GM21825 (cell line): ENCODE measurements at regions not wholly inside any gene's neighbourhood (a gene's known extent, or its start where the extent isn't known, plus 50 kb on each side); places are given as distances from the start of the nearest gene placed in this dataset.

Source experiments
- ATAC-seq: cut with Tn5 transposase; IDR thresholded peaks from one replicate; pipeline ENCODE4 v1.9.1; 2021; ENCODE audit warnings: mild to moderate bottlenecking, moderate library complexity; ENCODE audit not compliant: unreplicated experiment

- no peak for ATAC-seq
Observed at GRCh38 chr13:31895691-31896090, 135.9 kb upstream of the FRY start.

DNA sequence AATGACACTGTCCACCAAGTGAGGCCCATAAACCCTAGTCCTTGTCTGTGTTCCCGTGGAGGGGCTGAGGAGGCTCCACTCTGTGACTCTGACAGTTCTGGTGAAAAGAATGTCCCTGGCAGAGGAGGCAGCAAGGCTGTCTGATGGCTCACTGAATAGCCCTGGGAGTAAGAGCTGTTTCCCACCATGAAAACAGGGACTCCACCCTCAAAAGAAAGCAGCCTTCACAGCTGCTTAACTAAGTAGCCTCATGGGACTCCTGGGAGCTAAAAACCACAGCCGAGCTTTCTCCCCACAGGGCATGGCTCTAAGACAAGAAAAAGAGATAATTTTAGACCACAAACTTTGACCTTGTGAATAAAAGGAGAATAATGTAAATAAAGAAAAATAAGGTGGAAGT is 135.1 kb upstream of the FRY start:
- ATAC-seq, result peak; percentile 71

DNA sequence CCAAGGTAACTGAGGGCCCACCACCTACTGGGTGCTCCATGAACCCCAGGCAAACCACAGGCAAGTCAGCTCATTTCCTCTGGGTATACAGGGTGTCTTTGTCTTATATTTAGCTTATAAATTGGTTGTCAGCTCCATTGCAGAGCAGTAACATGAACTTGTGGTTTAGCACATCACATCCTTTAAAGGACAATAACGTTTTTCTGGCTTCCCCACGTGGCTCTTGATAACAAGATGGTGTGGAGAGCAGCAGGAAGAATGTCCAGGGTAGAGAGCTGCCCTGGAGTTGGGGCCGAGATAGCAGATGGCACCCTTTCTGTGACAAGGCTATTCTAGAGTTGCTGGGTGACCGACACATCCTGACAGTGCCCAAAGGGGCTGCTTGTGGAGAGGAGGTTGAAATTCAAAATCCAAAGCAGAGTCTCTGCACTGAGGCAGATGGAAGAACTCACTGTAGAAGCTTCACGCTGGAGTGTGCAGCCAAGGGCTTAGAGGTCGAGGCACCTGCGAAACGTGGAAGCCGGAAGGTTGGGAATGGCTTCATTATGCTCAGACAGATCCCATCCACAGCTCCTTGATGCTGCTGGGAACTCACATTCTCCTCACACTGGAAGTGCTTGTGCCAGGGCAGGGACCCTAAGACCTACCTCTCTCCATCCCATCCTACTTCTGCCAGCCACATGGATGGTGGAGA is 133.0 kb upstream of the FRY start:
- no peak for ATAC-seq

- ATAC-seq, result no peak
Observed at GRCh38 chr13:31901985-31902384, 129.6 kb upstream of the FRY start.

DNA sequence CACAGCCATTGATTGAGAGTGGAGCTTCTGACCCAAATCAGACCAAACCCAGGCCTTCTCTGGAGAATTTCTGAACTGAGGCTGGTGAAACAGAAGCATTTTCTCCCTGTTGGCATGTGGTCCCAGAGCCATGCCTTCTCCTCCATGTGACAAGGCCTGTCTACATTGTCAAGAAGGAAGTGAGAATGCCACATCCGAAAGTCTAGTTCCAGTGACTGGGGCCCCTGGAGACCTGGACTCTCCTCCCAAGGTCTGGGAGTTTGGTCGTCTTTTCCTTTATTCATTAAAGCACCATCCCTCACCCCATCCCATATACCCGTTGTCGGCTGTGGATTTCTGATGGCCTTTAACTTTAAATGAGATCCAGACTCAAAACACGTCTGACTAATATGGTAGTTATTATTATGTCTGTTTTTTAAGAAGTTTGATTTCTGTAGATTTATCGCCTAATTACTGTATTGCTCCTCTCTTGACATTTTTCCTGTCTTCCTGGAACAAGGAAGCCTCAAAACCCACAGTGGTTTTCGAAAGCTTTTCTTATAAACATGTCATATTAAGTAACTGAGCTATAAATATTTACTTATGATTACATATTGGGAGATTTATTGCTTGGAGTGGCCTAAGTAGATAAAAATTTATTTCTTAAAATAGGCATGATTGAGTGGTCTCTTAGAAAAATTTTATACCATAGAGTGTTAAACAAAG is 128.3 kb upstream of the FRY start:
- ATAC-seq, result no peak

- no peak for ATAC-seq
Observed at GRCh38 chr13:31904941-31905824, 126.4 kb upstream of the FRY start.

DNA sequence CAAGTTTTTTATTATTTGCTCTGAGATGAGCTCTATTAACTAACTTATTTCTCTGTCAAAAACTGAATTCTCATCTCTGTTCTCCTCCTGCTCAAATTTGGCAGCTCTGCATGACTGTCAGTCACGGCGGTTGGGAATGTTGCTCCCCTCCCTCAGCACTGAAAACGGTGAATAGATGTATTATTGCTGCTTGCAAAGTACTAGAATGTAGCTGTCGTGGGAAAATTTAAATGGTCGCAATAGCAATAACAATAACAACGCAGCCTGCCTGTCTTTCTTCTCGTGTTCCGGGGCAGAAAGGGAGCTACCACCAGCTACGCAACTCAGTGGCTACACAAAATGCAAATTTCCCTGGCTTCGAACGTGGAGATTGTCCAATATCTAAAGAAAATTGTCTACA is 125.6 kb upstream of the FRY start:
- no peak for ATAC-seq

- no peak for ATAC-seq
Observed at GRCh38 chr13:31908696-31909411, 122.7 kb upstream of the FRY start.

GRCh38 chr13:31909864-31910551 is 121.6 kb upstream of the FRY start:
- ATAC-seq, result no peak

DNA sequence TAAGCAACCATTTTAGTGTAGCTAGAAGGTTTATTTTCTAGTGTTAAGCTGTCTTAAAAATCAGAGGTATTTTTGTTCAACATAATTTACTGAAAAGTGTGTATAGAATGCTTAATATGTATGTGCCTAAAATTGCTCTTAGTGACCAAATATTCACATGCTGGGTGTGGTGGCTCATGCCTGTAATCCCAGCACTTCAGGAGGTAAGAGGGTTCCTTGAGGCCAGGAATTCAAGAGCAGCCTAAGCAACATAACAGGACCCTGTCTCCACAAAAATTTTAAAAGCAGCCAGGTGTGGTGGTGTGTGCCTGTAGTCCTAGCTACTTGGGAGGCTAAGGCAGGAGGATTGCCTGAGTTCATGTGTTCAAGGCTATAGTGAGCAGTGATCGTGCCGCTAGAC is 120.9 kb upstream of the FRY start:
- no peak for ATAC-seq

DNA sequence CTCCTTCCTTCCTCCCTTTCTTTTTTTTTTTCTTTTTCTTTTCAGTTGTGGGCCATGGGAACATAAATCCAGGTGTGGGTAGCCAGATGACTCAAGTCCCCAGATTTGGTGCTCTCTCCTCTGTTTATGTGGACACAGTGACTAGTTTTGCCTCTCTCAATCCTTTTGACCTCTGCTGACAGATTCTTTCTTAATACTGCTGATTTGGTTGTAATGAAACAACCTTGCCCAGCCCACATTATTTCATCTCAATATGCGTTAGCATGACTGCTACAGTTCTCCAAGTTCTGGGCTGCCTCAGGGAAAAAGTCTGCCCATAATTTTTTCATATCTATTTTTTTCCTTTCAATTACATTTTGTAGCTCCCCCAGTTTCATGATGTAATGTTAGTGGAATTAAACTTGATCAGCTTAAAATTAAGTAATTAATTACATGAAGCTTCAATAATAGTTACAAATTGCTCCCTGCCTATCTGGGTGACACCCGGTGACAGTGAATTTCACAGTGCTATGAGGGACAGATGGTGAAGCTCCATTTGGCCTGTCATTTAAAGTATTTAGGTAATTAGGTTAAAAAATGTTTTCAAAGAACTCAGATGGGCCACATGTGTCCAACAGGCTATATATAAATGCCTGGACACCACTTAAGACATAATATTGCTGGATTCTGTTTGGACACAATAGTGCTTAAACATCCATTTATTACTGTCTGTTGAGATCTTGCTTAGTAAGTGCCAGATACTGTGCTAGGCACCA is 118.8 kb upstream of the FRY start:
- ATAC-seq, result no peak

DNA sequence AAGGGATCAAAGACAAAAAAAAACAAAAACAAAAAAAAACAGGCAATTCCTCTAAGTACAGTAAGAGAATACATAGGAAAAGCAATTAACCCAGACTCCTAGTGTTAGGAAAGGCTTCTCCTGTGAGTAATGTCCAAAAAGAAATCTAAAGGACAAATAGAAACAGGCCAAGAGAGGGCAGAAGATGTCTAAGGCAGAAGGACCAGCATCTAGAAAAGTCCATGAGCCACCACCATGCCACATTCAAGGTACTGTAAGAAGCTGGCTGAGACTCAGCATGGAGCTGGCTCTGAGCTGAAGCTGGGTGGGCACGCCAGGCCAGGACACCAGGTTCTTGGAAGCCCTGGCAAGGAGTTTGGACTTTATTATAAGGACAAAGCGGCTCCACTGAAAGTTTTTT is 118.1 kb upstream of the FRY start:
- ATAC-seq, result no peak

DNA sequence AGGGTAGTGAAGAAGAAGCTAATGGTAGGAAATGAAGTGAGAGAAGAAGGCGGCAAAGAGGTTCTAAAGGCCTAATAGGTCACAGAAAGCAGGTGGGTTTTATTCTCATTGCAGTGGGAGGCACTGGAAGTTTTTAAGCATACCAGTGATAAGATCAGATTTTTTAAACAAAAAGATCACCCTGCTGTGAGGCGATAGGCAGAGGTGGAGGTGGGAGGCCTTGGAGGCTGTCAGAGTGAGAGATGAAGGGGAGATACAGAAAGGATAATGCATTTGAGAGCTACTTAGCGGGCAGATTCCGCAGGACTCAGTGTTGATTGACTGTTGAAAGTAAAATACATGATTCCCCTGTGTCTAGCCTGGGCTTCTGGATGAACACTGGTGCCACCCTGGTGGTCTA is 116.7 kb upstream of the FRY start:
- no peak for ATAC-seq

DNA sequence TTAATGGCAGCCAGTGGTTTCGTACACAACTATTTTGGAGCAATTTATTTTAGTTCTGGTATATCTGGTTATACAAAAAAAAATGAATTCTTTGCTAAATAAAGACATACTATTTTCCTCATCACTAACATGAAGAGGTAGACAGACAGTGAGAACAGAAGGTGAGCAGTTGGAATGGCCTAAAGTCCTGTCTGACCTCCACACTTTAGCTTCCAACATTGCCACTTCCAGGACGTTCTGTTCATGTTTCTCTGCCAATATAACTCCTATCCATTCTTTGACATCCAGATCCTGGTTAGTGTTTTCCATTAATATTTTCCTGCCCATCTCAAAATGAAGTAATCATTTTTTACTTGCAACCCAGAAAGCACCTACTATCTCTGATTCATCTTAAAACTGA is 112.9 kb upstream of the FRY start:
- no peak for ATAC-seq

GRCh38 chr13:31919241-31919640 is 112.3 kb upstream of the FRY start:
- no peak for ATAC-seq

DNA sequence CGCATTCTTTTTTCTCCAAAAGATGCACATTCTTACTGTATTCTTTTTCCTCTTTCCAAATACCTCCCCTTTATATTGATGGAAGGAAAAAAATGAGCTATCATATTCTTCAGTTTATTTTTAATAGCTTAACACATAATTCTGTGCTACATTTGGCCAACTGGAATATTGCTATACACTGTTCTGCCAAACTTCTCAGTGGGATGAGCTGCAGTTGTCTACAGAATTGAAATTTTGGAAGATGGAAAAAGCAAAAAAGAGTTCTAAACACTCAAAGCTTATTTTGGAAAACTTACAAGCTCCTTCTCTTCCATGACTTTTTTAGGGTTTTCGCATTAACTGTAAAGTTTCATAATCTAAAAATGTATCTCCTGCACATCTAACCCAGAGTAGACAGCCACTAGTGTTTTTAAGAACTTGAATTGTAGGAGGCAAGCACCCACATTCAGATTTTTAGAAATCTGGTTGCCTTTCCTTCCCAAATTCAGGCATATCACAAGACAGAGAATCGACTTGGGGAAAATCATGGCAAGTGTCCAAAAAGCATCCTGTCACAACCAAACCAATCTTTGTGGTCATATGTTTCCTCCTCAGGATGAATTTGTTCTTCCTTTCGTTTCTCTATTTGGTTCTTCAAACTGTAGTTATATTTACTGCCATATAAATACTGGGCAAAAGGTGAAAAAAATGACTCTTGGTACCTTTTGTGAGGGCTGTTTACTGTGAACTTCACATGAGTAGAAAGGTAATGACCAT is 111.4 kb upstream of the FRY start:
- ATAC-seq, result no peak

GRCh38 chr13:31920727-31921100 is 110.9 kb upstream of the FRY start:
- ATAC-seq, result no peak

DNA sequence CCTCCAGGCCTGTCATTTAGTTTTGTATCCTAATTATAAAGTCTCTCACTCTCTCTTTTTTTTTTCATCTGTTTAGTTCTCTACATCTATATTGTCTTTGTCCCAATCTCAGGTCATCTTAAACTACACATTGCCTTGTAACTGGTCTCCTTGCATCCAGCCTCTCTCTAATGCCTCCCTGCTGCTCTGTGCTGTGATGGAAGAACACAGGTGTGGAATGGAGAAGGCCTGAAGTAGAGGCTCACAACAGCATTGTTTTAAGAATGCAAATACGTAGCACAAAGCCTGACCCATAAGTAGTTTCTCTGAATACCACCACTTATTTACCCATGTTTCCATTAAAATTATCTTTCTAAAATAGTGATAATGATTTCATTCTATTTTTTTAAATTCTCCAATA is 108.8 kb upstream of the FRY start:
- no peak for ATAC-seq

DNA sequence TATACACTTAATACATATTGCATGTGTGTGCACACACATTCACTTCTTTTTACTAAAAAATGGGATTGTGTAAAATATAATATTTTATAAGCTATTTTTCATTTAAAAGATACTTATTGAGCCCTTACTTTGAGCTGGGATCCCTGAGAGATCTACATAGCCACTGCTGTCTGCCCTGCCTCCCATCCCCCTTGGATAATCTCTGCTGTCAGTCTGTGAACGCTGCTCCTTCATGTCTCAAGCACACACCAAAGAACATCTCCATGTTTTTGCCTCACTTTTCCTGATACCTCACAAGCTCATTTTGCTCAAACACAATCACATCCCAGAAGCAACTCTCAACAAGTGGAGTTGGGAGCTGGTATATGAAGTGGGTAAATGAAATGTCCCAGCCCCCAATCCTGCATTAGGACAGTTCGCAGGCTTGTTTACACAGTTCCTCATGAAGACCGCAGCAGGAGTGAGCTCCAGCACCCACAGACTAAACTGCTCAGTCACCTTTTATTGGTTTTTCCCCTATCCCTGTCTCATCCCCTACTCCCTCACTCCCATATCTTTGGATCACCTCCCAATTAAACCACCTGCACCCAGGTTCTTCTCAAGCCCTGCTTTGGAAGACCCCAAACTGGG is 108.3 kb upstream of the FRY start:
- ATAC-seq, result no peak
